CD4-positive, alpha-beta T cell (primary cell): ENCODE measurements at regions not wholly inside any gene's neighbourhood (a gene's known extent, or its start where the extent isn't known, plus 50 kb on each side); places are given as distances from the start of the nearest gene placed in this dataset.

ENCODE experiments used
- ATAC-seq: fragments of 200-7000 bp; cut with Tn5 transposase; one replicate; pipeline ENCODE4 v1.10.0; 2022; ENCODE audit warnings: mild to moderate bottlenecking; ENCODE audit not compliant: poor library complexity
- CTCF ChIA-PET: fragments of 350-600 bp; sonication (Branson Sonifier 250); formaldehyde crosslinking; loops from one replicate; lab custom pipeline; 2021; ENCODE audit warnings: antibody characterized with exemption, inconsistent platforms; lab: Charles Lee
- POLR2A ChIA-PET: fragments of 350-600 bp; sonication (Branson Sonifier 250); formaldehyde crosslinking; loops from one replicate; lab custom pipeline; 2021; ENCODE audit warnings: antibody characterized with exemption, inconsistent platforms; lab: Charles Lee
- DNase-seq, 14 experiments: peaks; one replicate each; pipeline ENCODE4 v3.0.0-alpha.2; 2013 to 2020; ENCODE audit warnings: mixed read lengths in 2 of 14
- H3K27ac ChIP-seq, 2 donors: one replicate each; pipeline versions ENCODE4 v1.5.1 to v1.7.0; 2013; ENCODE audit warnings: low read length in 2 of 2, low read depth in 1 of 2, mild to moderate bottlenecking in 1 of 2
- H3K27me3 ChIP-seq, 2 experiments: 1 replicate in 1 of 2; 2 replicates in 1 of 2; pipeline versions ENCODE4 v1.6.1 to v1.7.0; 2013; ENCODE audit warnings: low read length in 2 of 2, control low read depth in 1 of 2, mild to moderate bottlenecking in 1 of 2, moderate library complexity in 1 of 2; ENCODE audit not compliant: insufficient read depth in 2 of 2, control insufficient read depth in 1 of 2
- H3K36me3 ChIP-seq: one replicate; pipeline ENCODE4 v1.6.1; 2013; ENCODE audit warnings: low read length, control low read depth; ENCODE audit not compliant: insufficient read depth
- H3K4me1 ChIP-seq: one replicate; pipeline ENCODE4 v1.6.1; 2013; ENCODE audit warnings: low read length, control low read depth; ENCODE audit not compliant: insufficient read depth
- H3K4me3 ChIP-seq: one replicate; pipeline ENCODE4 v1.5.1; 2013; ENCODE audit warnings: mild to moderate bottlenecking, low read length, moderate library complexity
- H3K9me3 ChIP-seq, 2 experiments: 1 replicate in 1 of 2; 2 replicates in 1 of 2; pipeline versions ENCODE4 v1.6.1 to v1.7.0; 2013; ENCODE audit warnings: low read length in 2 of 2, mild to moderate bottlenecking in 2 of 2, control low read depth in 1 of 2, moderate library complexity in 1 of 2; ENCODE audit not compliant: control insufficient read depth in 1 of 2, insufficient read depth in 1 of 2
- H3K27ac Mint-ChIP-seq: one replicate; pipeline ENCODE4 v1.8.0; 2020; ENCODE audit warnings: mixed read lengths
- H3K27me3 Mint-ChIP-seq: one replicate; pipeline ENCODE4 v1.8.0; 2021; ENCODE audit warnings: mixed read lengths
- H3K36me3 Mint-ChIP-seq: one replicate; pipeline ENCODE4 v1.8.0; 2021; ENCODE audit warnings: low read depth, mixed read lengths
- H3K4me1 Mint-ChIP-seq: one replicate; pipeline ENCODE4 v1.8.0; 2021; ENCODE audit warnings: low read depth, mixed read lengths
- H3K4me3 Mint-ChIP-seq: one replicate; pipeline ENCODE4 v1.8.0; 2020; ENCODE audit warnings: mild to moderate bottlenecking, mixed read lengths
- H3K9me3 Mint-ChIP-seq: one replicate; pipeline ENCODE4 v1.8.0; 2020; ENCODE audit warnings: mixed read lengths
- CTCF ChIP-seq: fragments of 200-600 bp; IDR thresholded peaks from one replicate; pipeline ENCODE4 v1.8.0; 2022; ENCODE audit warnings: antibody characterized with exemption, mild to moderate bottlenecking
- intact Hi-C, 2 experiments: fragments of 100-400 bp; cut with DNase I in 1 of 2; cut with micrococcal nuclease in 1 of 2; formaldehyde crosslinking; loops; one replicate each; pipeline versions ENCODE4 v1.15.1 to v1.9.0; 2023 to 2025; cut with DNase I, micrococcal nuclease

- Mint-ChIP-seq H3K36me3 (no peaks in the 10 kb centered on the region), H3K27me3 (no peaks in the 10 kb centered on the region), H3K9me3 (peaks cover 17% of the 10 kb centered on the region), H3K27ac (no peak overlapping the region), H3K4me3 (no peak overlapping the region), H3K4me1 (no peaks in the 10 kb centered on the region)
- CTCF ChIA-PET: no interaction called here
- H3K4me1 ChIP-seq: no peaks in the 10 kb centered on the region
- H3K36me3 ChIP-seq: no peaks in the 10 kb centered on the region
- intact Hi-C loops: no loop called here
- no peak overlapping the region for H3K4me3 ChIP-seq
- H3K27me3 ChIP-seq: no peaks in the 10 kb centered on the region
- no peak for DNase-seq
- no peak for TF ChIP-seq CTCF
- H3K9me3 ChIP-seq: peaks cover 4 to 14% of the 10 kb centered on the region in 2 experiments
- POLR2A ChIA-PET: no interaction called here
- no peak for ATAC-seq
- H3K27ac ChIP-seq: no peak overlapping the region
These were observed 1250.9 kb downstream of the TYW1 start for GRCh38 chr7:68247571-68247970.

- Histone ChIP-seq H3K9me3 (peaks cover 4 to 18% of the 10 kb centered on the region in 2 experiments), H3K27ac (no peak overlapping the region), H3K27me3 (no peaks in the 10 kb centered on the region), H3K36me3 (no peaks in the 10 kb centered on the region), H3K4me1 (no peaks in the 10 kb centered on the region), H3K4me3 (no peak overlapping the region)
- Mint-ChIP-seq H3K4me3 (no peak overlapping the region), H3K27ac (no peak overlapping the region), H3K4me1 (no peaks in the 10 kb centered on the region), H3K36me3 (no peaks in the 10 kb centered on the region), H3K27me3 (no peaks in the 10 kb centered on the region), H3K9me3 (peaks cover 21% of the 10 kb centered on the region)
- no peak for ATAC-seq
- intact Hi-C loops: no loop called here
- POLR2A ChIA-PET: no interaction called here
- CTCF ChIA-PET: no interaction called here
- TF ChIP-seq CTCF: no peak
- no peak for DNase-seq
These were observed 1252.3 kb downstream of the TYW1 start for GRCh38 chr7:68248973-68249372.

- no peak overlapping the region for H3K4me3 Mint-ChIP-seq
- H3K36me3 Mint-ChIP-seq: no peaks in the 10 kb centered on the region
- no peaks in the 10 kb centered on the region for H3K4me1 ChIP-seq
- H3K27ac ChIP-seq: no peak overlapping the region
- peaks cover 4 to 20% of the 10 kb centered on the region in 2 experiments for H3K9me3 ChIP-seq
- POLR2A ChIA-PET: no interaction called here
- H3K9me3 Mint-ChIP-seq: peaks cover 18% of the 10 kb centered on the region
- intact Hi-C loops: no loop called here
- no peaks in the 10 kb centered on the region for H3K36me3 ChIP-seq
- TF ChIP-seq CTCF: no peak
- H3K27me3 Mint-ChIP-seq: no peaks in the 10 kb centered on the region
- DNase-seq (no peak), ATAC-seq (no peak)
- no peak overlapping the region for H3K27ac Mint-ChIP-seq
- H3K4me1 Mint-ChIP-seq: no peaks in the 10 kb centered on the region
- CTCF ChIA-PET: no interaction called here
- no peak overlapping the region for H3K4me3 ChIP-seq
- no peaks in the 10 kb centered on the region for H3K27me3 ChIP-seq
These were observed 1253.0 kb downstream of the TYW1 start for GRCh38 chr7:68249611-68250010.
